Mesenteric fat pad (tissue), 1 donor: ENCODE measurements at regions not wholly inside any gene's neighbourhood (a gene's known extent, or its start where the extent isn't known, plus 50 kb on each side); places are given as distances from the start of the nearest gene placed in this dataset.

Source experiments
- DNase-seq: peaks from one replicate; pipeline ENCODE4 v3.0.0-alpha.2; 2020; ENCODE audit warnings: low spot score
- donor health status: DM: yes; HTN: yes; CAD: no.

DNA sequence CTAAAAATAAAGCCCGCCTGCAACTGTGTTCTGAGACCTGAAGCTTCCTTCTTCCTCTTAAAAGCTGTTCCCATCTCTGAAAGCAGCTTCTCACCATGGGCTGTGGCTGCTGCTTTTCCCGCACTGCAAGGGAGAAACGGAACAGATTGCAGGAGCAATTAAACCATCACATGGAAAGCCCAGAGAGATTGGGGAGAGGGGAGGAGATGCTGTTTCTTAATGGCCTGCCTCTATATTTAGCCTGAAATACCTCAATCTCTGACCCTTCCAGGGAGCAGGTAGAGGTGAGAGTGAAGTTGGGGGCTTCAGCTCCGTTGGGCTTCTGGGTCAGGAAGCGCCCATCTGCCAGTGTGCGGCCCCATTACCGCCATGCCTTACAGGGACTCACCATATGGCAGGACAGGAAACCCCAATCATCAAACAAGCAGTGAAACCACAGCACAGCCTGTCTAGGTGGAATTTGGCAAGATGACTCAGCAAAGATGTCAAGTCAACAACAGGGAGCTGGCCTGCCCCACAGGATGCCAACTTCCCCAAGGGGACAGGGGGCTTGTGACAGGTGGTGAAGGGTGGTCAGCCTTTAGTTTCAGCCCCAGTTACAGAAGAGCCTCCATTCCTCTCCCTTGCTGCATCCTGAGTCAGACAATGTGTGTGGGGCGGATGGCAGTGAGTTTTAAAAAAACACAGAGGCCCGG is 286.6 kb upstream of the CCL2 start:
- no peak for DNase-seq

DNA sequence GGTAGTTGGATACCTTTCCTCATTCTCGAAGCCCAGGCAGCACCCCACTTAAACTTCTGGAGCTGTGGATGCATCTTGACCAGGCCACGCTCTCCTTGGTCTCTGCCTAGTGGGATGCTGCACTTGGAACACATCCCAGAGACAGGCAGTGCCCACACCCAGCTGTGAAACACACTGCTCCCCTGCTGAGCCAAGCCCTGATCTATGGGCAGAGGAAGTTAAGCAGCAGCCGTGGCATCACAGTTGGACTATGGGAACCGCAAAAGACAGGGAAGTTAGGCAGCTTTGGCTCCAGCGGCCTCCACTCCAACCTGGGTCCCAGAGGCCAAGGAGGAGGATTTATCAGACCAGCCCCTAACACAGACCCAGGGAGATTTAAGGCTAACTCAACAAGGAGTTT is 284.8 kb upstream of the CCL2 start:
- no peak for DNase-seq

DNA sequence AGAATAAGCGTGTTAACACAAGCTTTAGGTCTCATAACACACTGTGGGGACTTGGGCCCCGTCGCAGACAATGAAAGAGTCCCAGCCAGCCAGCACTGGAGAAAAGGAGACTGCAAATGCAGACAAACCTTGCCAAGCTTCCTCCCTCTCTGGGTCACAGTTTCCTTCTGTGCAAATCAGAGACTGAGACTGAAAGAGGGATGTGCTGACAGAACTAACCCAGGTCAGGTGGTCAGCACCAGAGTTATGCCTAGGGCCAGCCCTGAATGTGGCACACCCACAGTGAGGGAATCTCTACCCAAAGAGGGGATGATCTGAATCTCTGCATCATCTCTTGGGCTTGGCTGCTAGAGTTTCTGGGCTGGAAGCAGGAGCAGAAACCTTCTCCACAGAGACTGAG is 282.3 kb upstream of the CCL2 start:
- no peak for DNase-seq

DNA sequence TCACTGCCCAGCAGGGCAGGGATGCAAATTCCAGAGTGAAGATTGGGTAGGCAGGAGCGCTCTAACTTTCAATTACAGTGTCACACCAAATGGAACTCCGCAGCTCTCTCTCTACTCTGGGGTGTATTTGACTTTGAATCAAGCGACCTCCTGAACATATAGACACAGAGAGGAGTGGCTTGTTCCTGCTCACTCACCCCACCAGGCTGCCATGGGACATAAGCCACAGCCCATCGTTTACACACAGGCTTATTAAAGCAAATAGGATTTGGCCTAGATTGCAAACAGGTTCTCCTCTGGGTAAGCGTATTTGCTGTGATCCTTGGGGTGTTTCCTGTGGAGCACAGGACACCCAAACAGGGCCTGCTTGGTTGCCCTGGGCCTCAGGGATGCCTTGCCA is 281.6 kb upstream of the CCL2 start:
- no peak for DNase-seq

DNA sequence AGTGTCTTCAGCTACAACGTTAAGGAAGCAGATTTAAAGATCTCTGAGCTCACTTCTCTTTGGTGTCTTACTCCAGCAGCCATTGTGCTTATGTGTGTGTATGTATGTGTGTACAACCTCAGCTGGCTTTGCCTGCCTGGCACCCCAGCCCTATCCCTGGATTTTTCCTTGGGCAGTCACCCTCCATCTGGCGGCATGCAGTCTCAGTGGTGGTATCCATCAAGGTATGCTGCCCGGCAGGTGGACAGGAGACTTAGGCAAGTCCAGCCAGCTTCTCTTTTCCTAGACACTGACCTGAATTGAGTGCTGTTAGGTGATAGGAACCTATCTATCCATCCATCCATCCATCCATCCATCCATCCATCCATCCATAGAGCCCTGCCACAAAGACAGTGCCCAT is 280.8 kb upstream of the CCL2 start:
- DNase-seq = no peak

DNA sequence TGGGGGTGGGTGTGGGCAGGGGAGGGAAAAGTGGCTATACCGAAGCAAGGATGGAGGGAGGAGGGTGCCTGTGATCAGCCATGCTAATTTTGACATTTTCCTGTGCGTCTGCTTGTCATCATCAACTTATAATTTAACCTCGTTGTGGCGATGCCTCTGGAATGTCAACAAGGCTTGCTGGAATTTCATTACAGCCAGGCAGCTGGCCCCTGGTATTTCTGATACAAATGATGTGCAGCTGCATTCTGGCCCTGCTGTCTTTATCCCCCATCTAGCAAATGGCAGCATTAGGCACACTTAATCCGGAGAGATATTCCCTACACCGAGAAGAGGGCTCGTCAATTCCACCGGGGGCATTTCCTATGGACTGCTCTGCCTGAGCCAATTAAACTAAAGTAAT is 278.3 kb upstream of the CCL2 start:
- DNase-seq = no peak

DNA sequence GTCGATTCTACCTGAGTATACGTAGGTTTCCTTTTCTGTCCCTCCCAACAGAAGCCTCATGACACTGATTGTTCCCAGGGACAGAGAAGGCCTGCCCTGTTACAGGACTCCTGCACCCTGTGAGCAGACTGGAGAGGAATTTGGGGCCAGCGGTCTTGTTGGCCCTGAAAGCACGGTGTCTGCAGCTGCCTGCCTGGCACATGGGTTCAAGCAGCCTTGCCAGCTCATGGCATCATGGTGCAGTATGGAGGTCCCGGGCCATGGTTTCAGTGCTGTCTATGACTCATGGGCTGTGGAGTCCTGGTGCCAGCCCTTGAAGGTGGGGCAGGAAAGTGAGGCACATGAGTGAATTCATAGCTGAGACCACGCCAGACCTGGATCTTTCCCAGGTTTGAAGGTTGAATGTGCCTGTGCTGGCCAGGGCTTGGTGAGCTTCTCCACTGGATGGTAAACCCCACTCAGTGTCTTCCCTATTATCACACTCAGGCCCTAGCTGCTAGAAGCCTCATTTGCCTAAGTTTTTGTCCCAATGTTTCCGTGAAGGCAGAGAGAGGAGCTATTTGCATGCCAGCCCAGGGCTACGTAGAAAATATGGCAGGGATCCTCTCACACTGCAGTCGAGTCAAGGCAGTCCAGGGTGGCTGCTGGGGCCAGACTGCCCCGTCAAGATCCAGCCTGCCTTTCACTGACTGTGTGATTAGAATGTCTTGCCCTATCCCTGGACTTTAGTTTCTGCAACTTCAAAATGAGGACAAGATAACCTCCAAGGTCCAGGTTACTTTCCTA is 277.2 kb upstream of the CCL2 start:
- DNase-seq = no peak

DNA sequence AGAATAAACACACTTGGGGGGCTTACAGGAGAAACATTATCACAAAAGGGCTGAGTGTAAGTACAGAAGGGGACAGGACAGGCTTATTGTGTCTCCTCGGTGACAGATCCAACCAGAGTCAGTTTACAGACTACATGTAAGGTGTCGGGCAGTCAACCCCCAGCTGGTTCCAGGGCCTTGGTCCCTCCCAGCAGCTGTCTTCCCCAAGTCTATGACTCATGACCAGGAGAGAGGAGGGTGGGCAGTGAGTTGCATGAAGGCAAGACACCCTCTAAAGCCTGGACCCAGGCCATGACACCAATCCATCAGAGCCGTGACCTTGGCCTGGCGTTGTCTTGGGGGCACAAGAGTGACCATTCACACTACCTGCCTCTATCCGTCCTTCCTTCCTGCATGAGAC is 276.2 kb upstream of the CCL2 start:
- DNase-seq = no peak

DNA sequence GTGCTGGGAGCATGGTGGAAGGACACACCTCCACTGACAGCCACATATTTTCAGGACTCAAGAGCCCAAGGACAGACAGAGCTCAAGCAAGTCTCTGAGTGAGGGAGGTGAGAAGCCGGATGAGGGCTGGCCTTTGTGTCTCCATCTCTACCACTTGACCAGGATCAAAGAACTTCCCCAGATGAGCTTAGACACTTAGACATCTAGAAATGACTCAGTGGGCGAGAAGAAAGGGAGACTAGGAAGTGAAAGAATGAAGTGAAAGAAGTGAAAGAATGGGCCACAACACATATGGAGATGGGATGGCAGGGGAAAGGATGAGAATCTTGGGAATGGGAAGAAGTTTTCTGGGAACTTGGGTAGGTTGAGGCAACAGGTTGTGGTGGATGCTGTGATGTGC is 274.9 kb upstream of the CCL2 start:
- no peak for DNase-seq

DNA sequence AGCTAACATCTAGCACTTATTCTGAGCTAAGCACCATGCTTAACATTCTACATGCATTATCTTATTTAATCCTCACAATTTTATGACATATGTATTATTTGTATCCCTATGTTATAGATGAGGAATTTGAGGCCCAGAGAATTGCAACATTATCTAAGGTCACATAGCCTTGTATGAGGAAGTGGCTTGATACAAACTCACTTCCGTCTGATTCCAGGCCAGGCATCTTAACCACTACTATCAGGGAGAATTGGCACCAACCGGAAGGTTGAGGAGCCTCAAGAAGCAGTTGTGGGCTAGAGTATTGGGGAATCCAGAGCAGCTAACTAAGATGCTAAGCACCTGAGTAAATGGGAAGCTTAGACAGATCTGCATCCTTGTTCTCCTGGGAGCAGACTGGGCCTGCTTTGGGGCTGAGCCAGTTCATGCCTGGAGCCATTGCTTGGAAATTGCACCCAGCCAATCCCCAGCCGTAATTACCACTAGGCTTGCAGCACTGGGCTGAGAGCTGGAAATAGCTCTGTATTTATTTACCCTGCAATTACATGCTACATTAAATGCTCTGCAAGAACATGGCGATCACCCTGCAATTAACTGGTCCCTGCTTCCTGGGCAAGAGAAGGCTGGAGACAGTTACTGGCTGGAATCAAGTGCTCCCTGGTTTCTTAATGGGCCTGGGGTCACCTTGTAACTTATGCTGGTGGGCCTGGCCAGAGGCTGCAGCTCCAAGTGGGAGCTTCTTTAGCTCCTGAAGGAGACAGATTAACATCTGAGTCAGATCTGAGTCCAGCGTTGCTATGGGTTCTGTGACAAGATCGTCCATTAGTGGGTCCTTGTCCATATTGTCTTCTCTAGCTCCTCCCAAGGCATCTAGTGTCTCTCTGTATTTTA is 273.1 kb upstream of the CCL2 start:
- no peak for DNase-seq

DNA sequence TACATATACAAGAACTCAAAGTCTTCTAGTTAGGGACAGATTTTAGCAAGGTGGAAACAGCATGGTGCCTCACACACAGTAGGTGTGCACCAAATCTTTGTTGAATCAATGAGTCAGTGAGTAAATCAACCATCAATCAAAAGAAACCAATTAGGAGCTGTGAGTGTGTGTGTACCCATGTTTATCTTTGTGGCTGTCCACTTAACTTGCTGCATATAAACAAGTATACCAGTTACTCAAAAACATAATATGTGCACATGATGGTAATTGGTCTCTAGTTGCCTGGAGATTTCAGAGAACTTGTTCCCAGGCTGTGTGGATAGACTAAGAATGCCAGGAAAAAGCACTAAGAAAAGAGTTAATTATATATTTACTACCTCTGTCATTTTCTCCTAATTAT is 272.2 kb upstream of the CCL2 start:
- DNase-seq = no peak

DNA sequence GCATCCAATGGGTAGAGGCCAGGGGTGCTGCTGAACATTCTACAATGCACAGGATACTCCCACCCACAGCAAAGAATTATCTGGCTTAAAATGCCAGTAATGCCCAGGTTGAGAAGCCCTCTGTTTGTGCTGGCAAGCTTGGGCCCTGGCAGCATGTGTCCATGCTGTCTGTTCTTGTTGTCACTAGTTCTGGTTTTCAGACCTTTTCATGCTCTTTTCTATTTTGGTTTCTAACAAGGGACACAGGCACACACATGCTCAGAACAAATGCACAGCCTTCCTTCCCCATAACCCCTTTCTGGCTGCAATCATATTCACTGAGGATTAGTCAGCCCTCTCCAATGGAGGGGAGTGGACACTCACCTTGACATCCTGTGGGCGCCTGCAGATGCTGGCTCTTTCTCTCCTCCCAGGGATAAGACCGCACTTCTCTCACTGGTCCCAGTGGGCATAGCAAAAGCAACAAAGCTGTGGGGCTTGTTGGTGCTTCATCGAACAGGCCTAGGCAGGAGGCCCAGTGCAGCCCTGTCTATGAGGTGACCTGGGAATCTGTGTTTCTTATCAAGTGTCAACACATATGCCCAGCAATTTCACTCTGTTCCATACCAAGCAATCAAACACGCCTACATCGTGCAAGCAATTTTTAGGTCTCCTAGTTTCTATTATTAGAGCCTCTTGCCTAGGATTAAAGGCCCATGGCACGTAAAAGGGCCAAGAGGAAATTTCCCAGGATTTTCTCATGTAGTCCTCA is 271.1 kb upstream of the CCL2 start:
- DNase-seq = no peak

DNA sequence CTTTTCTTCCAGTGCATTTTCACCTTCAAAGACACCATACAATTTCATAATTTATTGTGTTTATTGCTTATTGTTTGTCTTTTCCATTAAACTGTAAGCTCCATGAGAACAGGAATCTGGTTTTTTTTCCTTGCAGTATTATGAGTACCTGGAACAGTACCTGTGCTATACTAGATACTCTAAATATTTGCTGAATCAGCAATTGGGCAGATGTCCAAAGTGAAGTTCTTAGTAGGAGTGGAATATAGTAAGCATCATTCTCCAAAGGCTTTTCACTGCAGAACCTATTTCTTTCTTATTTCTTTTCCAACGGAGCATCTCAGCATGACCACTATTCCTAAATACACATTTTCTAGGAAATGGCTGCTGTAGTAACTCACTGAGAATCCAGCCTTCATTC is 269.0 kb upstream of the CCL2 start:
- DNase-seq = no peak

DNA sequence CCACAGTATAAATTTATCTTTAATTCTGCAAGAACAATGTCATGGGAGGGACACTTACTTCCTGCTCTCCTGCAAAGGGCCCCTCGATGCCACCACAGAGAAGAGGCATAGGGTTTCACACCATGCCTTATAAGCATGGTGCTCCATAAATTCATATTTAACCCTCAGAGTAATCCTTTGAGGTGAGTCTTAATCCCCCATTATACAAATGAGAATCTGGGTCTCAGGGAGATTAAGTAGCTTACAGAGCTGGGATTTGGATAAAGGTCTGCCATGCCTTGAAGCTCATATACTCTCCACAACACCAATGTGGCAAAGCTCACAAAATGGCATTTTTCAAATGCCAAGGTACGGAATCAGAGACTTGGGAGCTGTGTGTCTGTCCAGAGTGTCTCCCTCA is 268.5 kb upstream of the CCL2 start:
- no peak for DNase-seq

DNA sequence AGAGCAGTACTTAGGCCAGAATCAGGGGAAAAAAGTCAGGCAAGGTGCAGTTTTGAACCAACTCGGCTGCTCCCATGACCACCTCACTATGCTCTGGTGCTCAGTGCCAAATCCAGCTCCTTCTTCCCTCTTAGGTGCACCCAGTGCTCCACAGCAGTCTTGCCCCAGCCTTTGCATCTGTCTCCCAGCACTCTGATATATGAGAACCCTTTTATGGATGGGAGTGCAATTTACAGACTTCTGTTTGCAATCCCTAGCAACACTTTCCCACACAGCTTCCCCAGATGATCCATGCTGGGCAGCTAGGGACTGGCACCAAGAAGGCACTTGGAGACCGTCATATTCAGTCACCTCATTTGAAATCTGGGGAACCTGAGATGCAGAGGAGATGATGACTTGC is 267.9 kb upstream of the CCL2 start:
- DNase-seq = no peak

DNA sequence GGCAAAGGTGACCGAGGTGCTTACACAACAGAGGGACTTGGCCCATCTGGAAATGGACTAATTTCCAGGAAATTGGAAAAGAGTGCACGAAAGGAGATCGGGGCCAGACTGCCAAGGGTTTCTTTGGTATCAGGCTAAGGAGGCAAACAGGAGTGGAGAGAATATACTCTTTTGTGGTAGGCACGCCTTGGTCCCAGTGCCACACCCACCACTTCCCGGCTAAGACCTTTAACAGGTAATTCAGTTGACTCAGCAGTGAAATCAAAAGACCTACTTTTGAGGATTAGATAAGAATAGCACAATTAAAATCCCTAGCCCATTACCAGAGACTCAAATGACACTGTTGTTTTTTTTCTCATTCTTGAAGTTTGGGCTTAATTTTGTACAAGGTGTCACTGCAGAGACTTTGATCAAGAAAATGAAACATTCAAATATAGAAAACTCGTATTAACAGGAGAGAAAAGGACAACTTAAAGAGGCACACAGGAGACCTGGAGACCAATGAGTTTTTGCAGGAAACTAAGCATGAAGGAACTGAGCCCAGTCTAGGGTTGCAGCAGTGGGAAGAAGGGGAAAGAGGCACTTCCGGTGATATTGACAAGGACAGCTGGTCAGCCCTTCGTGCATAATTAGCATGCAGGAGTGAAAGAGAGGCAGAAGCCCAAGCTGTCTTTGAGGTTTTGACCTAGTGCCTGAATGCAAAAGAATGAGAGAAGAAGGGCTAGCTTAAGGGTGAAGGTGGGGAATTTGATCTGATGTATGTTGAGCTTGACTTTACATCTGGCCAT is 265.5 kb upstream of the CCL2 start:
- DNase-seq = no peak

DNA sequence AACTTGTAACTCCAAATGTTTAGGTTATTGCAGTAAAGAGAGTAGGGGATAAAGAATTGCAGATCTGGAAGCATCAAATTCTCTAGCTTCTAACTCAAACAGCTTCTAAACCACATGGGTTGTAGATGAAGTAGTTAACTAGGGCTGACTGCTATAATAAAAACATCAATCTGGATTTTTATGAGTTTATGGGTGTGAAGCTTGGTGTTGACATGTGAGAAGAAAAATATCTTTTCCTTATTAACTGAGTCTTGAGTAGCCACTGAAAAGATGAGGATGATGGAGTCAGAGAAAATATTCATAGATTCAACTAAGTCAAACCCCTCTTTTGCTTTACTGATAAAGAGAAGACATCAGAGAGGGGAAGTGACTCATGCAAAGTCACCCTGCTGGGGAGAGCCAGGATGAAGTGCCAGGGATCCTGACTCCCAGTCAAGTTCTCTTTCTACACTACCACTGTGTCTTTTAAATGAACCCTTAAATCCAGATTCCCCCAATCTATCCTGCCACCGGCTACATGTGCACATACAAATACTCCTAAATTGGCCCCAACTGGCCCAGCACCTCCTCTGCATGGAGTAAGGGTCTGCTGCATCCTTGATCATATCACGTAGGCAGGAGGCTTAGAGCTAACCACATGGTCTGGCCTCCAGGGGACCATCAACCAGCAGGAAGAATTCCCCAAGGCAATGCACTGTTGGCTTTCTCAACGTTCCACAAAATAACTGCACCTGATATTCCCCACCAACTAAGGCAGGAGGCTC is 264.0 kb upstream of the CCL2 start:
- no peak for DNase-seq

DNA sequence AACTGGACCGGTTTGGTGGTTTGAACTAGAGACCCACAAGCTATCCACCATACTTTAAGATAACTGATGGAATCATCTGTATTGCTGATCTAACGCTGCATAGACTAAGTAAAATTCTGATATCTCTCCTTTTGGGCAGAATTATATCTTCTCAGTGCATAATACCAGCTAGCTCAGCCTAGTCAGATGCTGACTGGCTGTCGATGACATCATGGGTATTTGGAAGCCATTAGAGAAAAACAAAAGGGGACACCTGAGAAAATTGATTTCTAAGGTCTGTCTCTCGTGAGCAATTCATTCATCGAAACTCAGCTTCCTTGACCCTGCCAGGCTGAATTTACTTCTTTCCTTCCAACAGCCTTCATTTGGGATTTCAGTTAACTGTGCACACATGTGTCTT is 263.0 kb upstream of the CCL2 start:
- no peak for DNase-seq

DNA sequence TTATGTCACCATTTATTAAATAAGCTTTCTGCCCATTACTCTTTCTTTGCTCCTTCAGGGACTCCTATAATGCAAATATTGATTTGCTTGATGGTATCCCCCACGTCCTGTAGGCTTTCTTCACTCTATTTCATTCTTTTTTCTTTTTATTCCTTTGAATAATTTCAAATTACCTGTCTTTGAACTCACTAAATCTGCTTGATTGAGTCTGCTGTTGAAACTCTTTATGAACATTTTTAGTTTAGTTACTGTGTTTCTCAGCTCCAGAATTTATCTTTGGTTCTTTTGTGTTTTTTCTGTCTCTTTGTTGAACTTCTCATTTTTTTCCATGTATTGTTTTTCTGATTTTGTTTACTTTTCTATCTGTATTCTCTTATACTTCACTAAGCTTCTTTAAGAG is 254.4 kb upstream of the CCL2 start:
- no peak for DNase-seq

DNA sequence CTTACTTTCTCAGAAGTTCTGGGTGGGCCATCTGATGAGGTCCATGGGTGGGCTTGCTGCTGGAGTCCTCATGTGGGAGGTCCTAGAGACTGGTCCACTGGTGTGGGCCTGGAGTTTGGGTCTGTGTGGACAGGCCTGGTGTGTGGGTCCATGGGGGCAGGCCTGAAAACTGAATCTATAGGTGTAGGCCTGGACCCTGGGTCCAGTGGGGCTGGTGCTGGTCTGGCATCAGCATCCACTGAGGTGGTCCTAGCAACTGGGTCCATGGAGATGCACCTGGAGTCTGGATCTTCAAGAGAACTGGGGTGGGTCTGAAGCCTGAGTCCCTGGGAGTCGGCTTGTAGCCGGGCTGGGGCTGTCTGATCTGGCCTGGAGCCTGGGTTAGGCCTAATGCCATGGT is 253.8 kb upstream of the CCL2 start:
- DNase-seq = no peak
